SK-N-SH treated with all-trans-retinoic acid at 6 μM for 48 hours (cell line): ENCODE measurements at regions not wholly inside any gene's neighbourhood (a gene's known extent, or its start where the extent isn't known, plus 50 kb on each side); places are given as distances from the start of the nearest gene placed in this dataset.

Experiments used
- ATAC-seq: fragments of 200-7000 bp; cut with Tn5 transposase; 3 replicates; pipeline ENCODE4 v1.9.1; 2020; ENCODE audit warnings: mild to moderate bottlenecking, moderate library complexity
- ARNTL ChIP-seq: fragments of 450-650 bp; formaldehyde crosslinking; IDR thresholded peaks from 2 replicates; pipeline ENCODE4 v1.5.0; 2020; ENCODE audit warnings: low read depth, mild to moderate bottlenecking, moderate library complexity, borderline replicate concordance
- BACH2 ChIP-seq: fragments of 250-450 bp; sonication (Bioruptor Pico); IDR thresholded peaks from 2 replicates; pipeline ENCODE4 v1.9.0; 2021; ENCODE audit warnings: mild to moderate bottlenecking, borderline replicate concordance
- CREB5 ChIP-seq: fragments of 250-450 bp; sonication (Bioruptor Pico); IDR thresholded peaks from 2 replicates; pipeline ENCODE4 v1.5.1; 2020; ENCODE audit warnings: low read depth, mild to moderate bottlenecking, moderate library complexity
- CSRNP3 ChIP-seq: fragments of 250-450 bp; sonication (Bioruptor Pico); IDR thresholded peaks from 2 replicates; pipeline ENCODE4 v1.5.1; 2021; ENCODE audit warnings: mild to moderate bottlenecking, moderate library complexity
- GLIS3 ChIP-seq: fragments of 250-450 bp; sonication (Bioruptor Pico); IDR thresholded peaks from 2 replicates; pipeline ENCODE4 v1.5.0; 2020; ENCODE audit warnings: mild to moderate bottlenecking, moderate library complexity
- ISL1 ChIP-seq: fragments of 250-450 bp; sonication (Bioruptor Pico); IDR thresholded peaks from 2 replicates; pipeline ENCODE4 v2.1.2; 2022; ENCODE audit warnings: mild to moderate bottlenecking, moderate library complexity
- PATZ1 ChIP-seq: fragments of 250-450 bp; sonication (Bioruptor Pico); IDR thresholded peaks from 2 replicates; pipeline ENCODE4 v1.8.0; 2020; ENCODE audit warnings: mild to moderate bottlenecking, moderate library complexity, borderline replicate concordance
- POU6F1 ChIP-seq: fragments of 250-450 bp; sonication (Bioruptor Pico); IDR thresholded peaks from 2 replicates; pipeline ENCODE4 v1.8.0; 2021; ENCODE audit warnings: low read depth, mild to moderate bottlenecking, moderate library complexity, borderline replicate concordance
- PPARA ChIP-seq: fragments of 250-450 bp; sonication (Bioruptor Pico); IDR thresholded peaks from 2 replicates; pipeline ENCODE4 v1.5.0; 2020; ENCODE audit warnings: mild to moderate bottlenecking, borderline replicate concordance
- RARB ChIP-seq: fragments of 250-450 bp; sonication (Bioruptor Pico); IDR thresholded peaks from 2 replicates; pipeline ENCODE4 v1.8.0; 2021; ENCODE audit warnings: mild to moderate bottlenecking, moderate library complexity
- SNAI2 ChIP-seq: fragments of 250-450 bp; sonication (Bioruptor Pico); IDR thresholded peaks from 2 replicates; pipeline ENCODE4 v1.5.0; 2020; ENCODE audit warnings: mild to moderate bottlenecking, moderate library complexity
- TOX ChIP-seq: fragments of 250-450 bp; sonication (Bioruptor Pico); IDR thresholded peaks from 2 replicates; pipeline ENCODE4 v1.8.0; 2021; ENCODE audit warnings: mild to moderate bottlenecking, moderate library complexity, borderline replicate concordance
- TSHZ2 ChIP-seq: fragments of 250-450 bp; sonication (Bioruptor Pico); IDR thresholded peaks from 2 replicates; pipeline ENCODE4 v1.5.0; 2020; ENCODE audit warnings: mild to moderate bottlenecking, moderate library complexity
- ZC3H10 ChIP-seq: fragments of 250-450 bp; sonication (Bioruptor Pico); IDR thresholded peaks from 2 replicates; pipeline ENCODE4 v1.5.1; 2021; ENCODE audit warnings: mild to moderate bottlenecking, moderate library complexity
- ZFP3 ChIP-seq: fragments of 250-450 bp; sonication (Bioruptor Pico); IDR thresholded peaks from 2 replicates; pipeline ENCODE4 v1.5.0; 2020; ENCODE audit warnings: mild to moderate bottlenecking, moderate library complexity
- ZNF565 ChIP-seq: fragments of 450-650 bp; formaldehyde crosslinking; conservative IDR thresholded peaks from 2 replicates; pipeline ENCODE4 v1.5.0; 2020; ENCODE audit warnings: low read depth, mild to moderate bottlenecking, moderate library complexity
- ZNF70 ChIP-seq: fragments of 450-650 bp; formaldehyde crosslinking; IDR thresholded peaks from 2 replicates; pipeline ENCODE4 v1.5.0; 2020; ENCODE audit warnings: mild to moderate bottlenecking, moderate library complexity
- ZNF8 ChIP-seq: fragments of 450-650 bp; formaldehyde crosslinking; IDR thresholded peaks from 2 replicates; pipeline ENCODE4 v1.5.0; 2020; ENCODE audit warnings: mild to moderate bottlenecking, moderate library complexity

GRCh38 chr12:24268663-24269186, 319.3 kb upstream of the SOX5 start:
- ATAC-seq = no peak
- TF ChIP-seq BACH2 (CRISPR knock-in tag) = no peak
- TF ChIP-seq TSHZ2 (CRISPR knock-in tag) = no peak
- no peak for TF ChIP-seq CSRNP3 (CRISPR knock-in tag)
- no peak for TF ChIP-seq ZFP3
- TF ChIP-seq CREB5 (CRISPR knock-in tag) = no peak
- TF ChIP-seq ZNF8 (CRISPR knock-in tag) = no peak
- TF ChIP-seq POU6F1 (CRISPR knock-in tag) = no peak
- no peak for TF ChIP-seq RARB (CRISPR knock-in tag)
- no peak for TF ChIP-seq TOX (CRISPR knock-in tag)
- TF ChIP-seq PATZ1 (CRISPR knock-in tag) = no peak
- no peak for TF ChIP-seq SNAI2 (CRISPR knock-in tag)
- TF ChIP-seq ZC3H10 (CRISPR knock-in tag) = no peak
- no peak for TF ChIP-seq ZNF565

GRCh38 chr12:24266982-24267381, 317.5 kb upstream of the SOX5 start:
- TF ChIP-seq POU6F1 (CRISPR knock-in tag) (no peak), GLIS3 (CRISPR knock-in tag) (no peak), ISL1 (no peak), TSHZ2 (CRISPR knock-in tag) (no peak), ZNF565 (no peak), PATZ1 (CRISPR knock-in tag) (no peak), PPARA (CRISPR knock-in tag) (no peak), ZC3H10 (CRISPR knock-in tag) (no peak), ZNF70 (CRISPR knock-in tag) (no peak), ARNTL (CRISPR knock-in tag) (no peak), CREB5 (CRISPR knock-in tag) (no peak), SNAI2 (CRISPR knock-in tag) (no peak), ZFP3 (no peak)
- no peak for ATAC-seq
